ENCODE measurements at regions not wholly inside any gene's neighbourhood (a gene's known extent, or its start where the extent isn't known, plus 50 kb on each side); places are given as distances from the start of the nearest gene placed in this dataset.

DNA sequence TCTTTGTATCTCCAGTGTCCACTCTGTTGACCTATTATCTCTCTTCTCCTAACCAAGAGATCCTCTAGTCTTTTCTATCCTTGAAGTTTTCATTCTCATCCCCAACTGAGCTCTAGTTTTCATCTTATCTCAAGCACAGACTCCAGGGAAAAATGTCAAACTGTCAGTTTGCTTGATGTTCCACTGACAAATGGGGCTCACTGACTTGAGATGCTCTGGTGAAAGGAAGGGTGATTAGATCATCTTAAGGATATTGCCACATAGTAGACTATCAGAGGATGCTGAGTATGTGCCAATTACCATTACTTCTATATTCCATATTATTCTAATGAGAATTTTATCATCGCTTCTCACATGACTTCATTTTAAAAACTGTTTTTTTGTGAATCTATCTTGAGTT is 2008.2 kb downstream of the ARAP2 start:
- ATAC-seq (no peak), DNase-seq (no peak)
- Histone ChIP-seq H3K27me3 (no peaks in the 10 kb centered on the region), H3K36me3 (no peaks in the 10 kb centered on the region), H3K9me3 (no peaks in the 10 kb centered on the region), H3K4me1 (no peaks in the 10 kb centered on the region), H3K4me3 (no peak overlapping the region), H3K27ac (no peak overlapping the region)
- intact Hi-C loops (cut with DNase I) = no loop called here
- TF ChIP-seq, protein P1, sequence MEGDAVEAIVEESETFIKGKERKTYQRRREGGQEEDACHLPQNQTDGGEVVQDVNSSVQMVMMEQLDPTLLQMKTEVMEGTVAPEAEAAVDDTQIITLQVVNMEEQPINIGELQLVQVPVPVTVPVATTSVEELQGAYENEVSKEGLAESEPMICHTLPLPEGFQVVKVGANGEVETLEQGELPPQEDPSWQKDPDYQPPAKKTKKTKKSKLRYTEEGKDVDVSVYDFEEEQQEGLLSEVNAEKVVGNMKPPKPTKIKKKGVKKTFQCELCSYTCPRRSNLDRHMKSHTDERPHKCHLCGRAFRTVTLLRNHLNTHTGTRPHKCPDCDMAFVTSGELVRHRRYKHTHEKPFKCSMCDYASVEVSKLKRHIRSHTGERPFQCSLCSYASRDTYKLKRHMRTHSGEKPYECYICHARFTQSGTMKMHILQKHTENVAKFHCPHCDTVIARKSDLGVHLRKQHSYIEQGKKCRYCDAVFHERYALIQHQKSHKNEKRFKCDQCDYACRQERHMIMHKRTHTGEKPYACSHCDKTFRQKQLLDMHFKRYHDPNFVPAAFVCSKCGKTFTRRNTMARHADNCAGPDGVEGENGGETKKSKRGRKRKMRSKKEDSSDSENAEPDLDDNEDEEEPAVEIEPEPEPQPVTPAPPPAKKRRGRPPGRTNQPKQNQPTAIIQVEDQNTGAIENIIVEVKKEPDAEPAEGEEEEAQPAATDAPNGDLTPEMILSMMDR (IDR thresholded peaks at IDR 0.05) = no peak

DNA sequence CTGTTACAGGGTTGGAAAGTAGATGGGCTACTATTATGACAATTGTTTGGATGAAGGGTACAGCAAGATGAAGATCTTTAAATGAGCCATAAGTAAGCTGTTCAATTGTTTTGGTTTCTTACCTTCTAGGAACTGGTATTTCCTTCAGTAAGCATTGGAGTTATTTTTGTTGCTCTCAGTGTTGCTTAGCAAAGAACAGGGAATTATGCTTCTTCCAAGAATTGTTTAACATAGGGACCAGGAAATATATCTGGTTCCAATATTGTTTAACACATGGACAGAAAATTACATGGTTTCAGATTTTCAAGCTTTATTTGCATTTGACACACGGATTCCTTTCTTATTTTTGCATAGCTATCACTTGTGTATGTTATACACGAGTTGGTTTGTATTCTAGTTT is 1999.0 kb downstream of the ARAP2 start:
- H3K27me3 ChIP-seq = no peaks in the 10 kb centered on the region
- no peaks in the 10 kb centered on the region for H3K9me3 ChIP-seq
- no peak overlapping the region for H3K4me3 ChIP-seq
- TF ChIP-seq, protein P1 (IDR thresholded peaks at IDR 0.05) = no peak
- no peaks in the 10 kb centered on the region for H3K4me1 ChIP-seq
- H3K36me3 ChIP-seq = no peaks in the 10 kb centered on the region
- no peak for ATAC-seq
- intact Hi-C loops (cut with DNase I) = no loop called here
- DNase-seq = no peak
- H3K27ac ChIP-seq = no peak overlapping the region

DNA sequence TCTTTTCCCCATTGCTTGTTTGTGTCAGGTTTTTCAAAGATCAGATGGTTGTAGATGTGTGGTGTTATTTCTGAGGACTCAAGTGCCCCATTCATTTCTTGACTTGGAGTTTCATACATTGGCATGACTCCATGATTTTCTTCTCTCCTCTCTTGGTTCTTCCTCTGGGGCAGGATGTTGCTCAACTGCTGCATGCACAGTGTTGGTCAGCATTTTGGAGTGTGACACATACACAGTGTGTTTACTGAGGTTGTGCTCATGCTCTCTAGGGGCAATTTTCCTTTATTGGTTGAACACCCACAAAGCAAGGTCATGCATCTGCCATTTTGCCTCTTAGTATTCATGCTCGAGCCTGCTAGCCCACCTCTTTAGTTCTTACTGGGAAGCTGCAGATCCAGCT is 1993.8 kb downstream of the ARAP2 start:
- H3K36me3 ChIP-seq = no peaks in the 10 kb centered on the region
- no peak overlapping the region for H3K27ac ChIP-seq
- no peaks in the 10 kb centered on the region for H3K27me3 ChIP-seq
- intact Hi-C loops (cut with DNase I) = no loop called here
- no peaks in the 10 kb centered on the region for H3K9me3 ChIP-seq
- TF ChIP-seq, protein P1 (IDR thresholded peaks at IDR 0.05) = no peak
- H3K4me1 ChIP-seq = no peaks in the 10 kb centered on the region
- H3K4me3 ChIP-seq = no peak overlapping the region
- DNase-seq (no peak), ATAC-seq (no peak)

GRCh38 chr4:34253239-34253638 is 1991.1 kb downstream of the ARAP2 start:
- ATAC-seq (no peak), DNase-seq (no peak)
- Histone ChIP-seq H3K4me3 (no peak overlapping the region), H3K36me3 (no peaks in the 10 kb centered on the region), H3K9me3 (no peaks in the 10 kb centered on the region), H3K27ac (no peak overlapping the region), H3K4me1 (no peaks in the 10 kb centered on the region), H3K27me3 (no peaks in the 10 kb centered on the region)
- TF ChIP-seq, protein P1 (IDR thresholded peaks at IDR 0.05) = no peak
- intact Hi-C loops (cut with DNase I) = no loop called here

DNA sequence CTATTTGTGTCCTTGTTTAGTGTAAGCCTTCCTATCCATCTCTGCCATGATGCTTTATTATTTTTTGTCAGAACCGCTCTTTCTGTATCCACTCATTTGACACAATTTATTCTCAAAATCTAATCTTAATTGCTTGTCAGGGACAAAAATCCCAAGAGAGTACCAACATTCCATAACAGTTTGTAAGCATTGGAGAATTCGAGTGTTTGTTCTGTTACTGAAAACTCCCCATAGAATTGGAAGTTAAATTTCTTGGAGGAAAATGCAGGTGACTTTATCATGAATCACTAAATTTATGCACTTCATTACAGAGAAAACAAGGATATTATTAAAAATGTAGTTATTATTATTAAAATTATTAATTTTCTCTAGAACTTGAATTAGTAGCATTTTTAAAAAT is 1986.1 kb downstream of the ARAP2 start:
- no peaks in the 10 kb centered on the region for H3K36me3 ChIP-seq
- ATAC-seq (no peak), DNase-seq (no peak)
- H3K4me3 ChIP-seq = no peak overlapping the region
- no peaks in the 10 kb centered on the region for H3K27me3 ChIP-seq
- intact Hi-C loops (cut with DNase I) = no loop called here
- TF ChIP-seq, protein P1 (IDR thresholded peaks at IDR 0.05) = no peak
- no peak overlapping the region for H3K27ac ChIP-seq
- no peaks in the 10 kb centered on the region for H3K4me1 ChIP-seq
- H3K9me3 ChIP-seq = no peaks in the 10 kb centered on the region

- intact Hi-C loops (cut with DNase I) = no loop called here
- TF ChIP-seq, protein P1 (IDR thresholded peaks at IDR 0.05) = no peak
- Histone ChIP-seq H3K4me3 (no peak overlapping the region), H3K9me3 (no peaks in the 10 kb centered on the region), H3K4me1 (no peaks in the 10 kb centered on the region), H3K36me3 (no peaks in the 10 kb centered on the region), H3K27me3 (no peaks in the 10 kb centered on the region), H3K27ac (no peak overlapping the region)
- DNase-seq = no peak
- ATAC-seq = peak; percentile 21
Measured at GRCh38 chr4:34261799-34262314, 1982.5 kb downstream of the ARAP2 start.
